GM21390 (cell line): ENCODE measurements at regions not wholly inside any gene's neighbourhood (a gene's known extent, or its start where the extent isn't known, plus 50 kb on each side); places are given as distances from the start of the nearest gene placed in this dataset.

Source experiments
- ATAC-seq: cut with Tn5 transposase; IDR thresholded peaks from one replicate; pipeline ENCODE4 v1.9.1; 2021; ENCODE audit not compliant: unreplicated experiment

GRCh38 chr11:95294701-95295100 is 63.7 kb upstream of the SESN3 start:
- no peak for ATAC-seq

- ATAC-seq = no peak
These were observed 62.1 kb upstream of the SESN3 start for GRCh38 chr11:95293116-95293515.

- ATAC-seq = no peak
These were observed 60.9 kb upstream of the SESN3 start for GRCh38 chr11:95291946-95292345.

GRCh38 chr11:95289378-95290101 is 58.5 kb upstream of the SESN3 start:
- no peak for ATAC-seq

- ATAC-seq = no peak
These were observed 53.4 kb upstream of the SESN3 start for GRCh38 chr11:95284057-95285052.

GRCh38 chr11:95283650-95284049 is 52.6 kb upstream of the SESN3 start:
- no peak for ATAC-seq

- ATAC-seq = no peak
These were observed 52.1 kb upstream of the SESN3 start for GRCh38 chr11:95283146-95283545.

- no peak for ATAC-seq
These were observed 51.3 kb upstream of the SESN3 start for GRCh38 chr11:95282291-95282751.
